ENCODE measurements at regions not wholly inside any gene's neighbourhood (a gene's known extent, or its start where the extent isn't known, plus 50 kb on each side); places are given as distances from the start of the nearest gene placed in this dataset.

DNA sequence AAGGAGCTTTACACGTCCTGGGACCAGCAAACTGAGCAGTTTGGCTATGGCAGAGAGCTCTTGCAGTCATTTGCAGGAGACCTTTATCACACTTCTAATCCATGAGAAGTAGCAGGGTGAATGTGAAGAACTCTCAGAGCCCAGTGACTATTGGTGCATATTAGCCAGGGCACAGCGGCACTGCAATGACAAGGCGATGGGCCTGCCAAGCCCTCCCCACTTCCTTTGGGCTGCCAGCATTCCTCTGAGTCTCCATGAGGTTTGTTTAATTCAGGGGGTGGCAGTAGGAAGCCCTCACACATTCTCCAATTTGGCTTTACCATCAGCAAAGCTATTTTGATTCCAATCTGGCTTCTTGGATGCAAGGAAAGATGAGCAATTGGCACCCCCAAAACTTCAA lies 79.2 kb upstream of the TSPAN7 start:
- H4K20me1 ChIP-seq (ENCODE audit: insufficient read depth), result no peaks in the 10 kb centered on the region
- no peaks in the 10 kb centered on the region for H3K79me2 ChIP-seq (ENCODE audit: insufficient read depth)
- no peak overlapping the region for H3K27ac ChIP-seq (ENCODE audit: low read depth in 2 of 2, low read length in 1 of 2)
- H3K9me2 ChIP-seq, result no peaks in the 10 kb centered on the region
- H3K9me3 ChIP-seq, result no peaks in the 10 kb centered on the region
- no peak overlapping the region for H2AFZ ChIP-seq (ENCODE audit: low read depth)
- WGBS (ENCODE audit: low lambda C conversion rate), result 13% methylated on average over 3 of the region's 3 CpGs
- H3K36me3 ChIP-seq (replicated peaks in 1 of 2; ENCODE audit: control insufficient read depth in 1 of 2, insufficient read depth in 2 of 2, low read length in 1 of 2), result no peaks in the 10 kb centered on the region
- ChIA-PET POLR2A (no interaction called here), CTCF (no interaction called here)
- H3K4me2 ChIP-seq, result no peak overlapping the region
- no peak for DNase-seq
- no peaks in the 10 kb centered on the region for H3K27me3 ChIP-seq (ENCODE audit: insufficient read depth)
- no peak for TF ChIP-seq FOSL2 (IDR thresholded peaks at IDR 0.05; ENCODE audit: borderline replicate concordance, low read depth)
- no peak for TF ChIP-seq FOXJ3 (CRISPR knock-in tag; IDR thresholded peaks at IDR 0.05)
- TF ChIP-seq RCOR1 (IDR thresholded peaks at IDR 0.05; ENCODE audit: low read length), result no peak
- no peak for TF ChIP-seq CHD2 (IDR thresholded peaks at IDR 0.05; ENCODE audit: low read length, partially characterized antibody)
- no peak for TF ChIP-seq ELF1 (IDR thresholded peaks at IDR 0.05)
- TF ChIP-seq, protein P1, sequence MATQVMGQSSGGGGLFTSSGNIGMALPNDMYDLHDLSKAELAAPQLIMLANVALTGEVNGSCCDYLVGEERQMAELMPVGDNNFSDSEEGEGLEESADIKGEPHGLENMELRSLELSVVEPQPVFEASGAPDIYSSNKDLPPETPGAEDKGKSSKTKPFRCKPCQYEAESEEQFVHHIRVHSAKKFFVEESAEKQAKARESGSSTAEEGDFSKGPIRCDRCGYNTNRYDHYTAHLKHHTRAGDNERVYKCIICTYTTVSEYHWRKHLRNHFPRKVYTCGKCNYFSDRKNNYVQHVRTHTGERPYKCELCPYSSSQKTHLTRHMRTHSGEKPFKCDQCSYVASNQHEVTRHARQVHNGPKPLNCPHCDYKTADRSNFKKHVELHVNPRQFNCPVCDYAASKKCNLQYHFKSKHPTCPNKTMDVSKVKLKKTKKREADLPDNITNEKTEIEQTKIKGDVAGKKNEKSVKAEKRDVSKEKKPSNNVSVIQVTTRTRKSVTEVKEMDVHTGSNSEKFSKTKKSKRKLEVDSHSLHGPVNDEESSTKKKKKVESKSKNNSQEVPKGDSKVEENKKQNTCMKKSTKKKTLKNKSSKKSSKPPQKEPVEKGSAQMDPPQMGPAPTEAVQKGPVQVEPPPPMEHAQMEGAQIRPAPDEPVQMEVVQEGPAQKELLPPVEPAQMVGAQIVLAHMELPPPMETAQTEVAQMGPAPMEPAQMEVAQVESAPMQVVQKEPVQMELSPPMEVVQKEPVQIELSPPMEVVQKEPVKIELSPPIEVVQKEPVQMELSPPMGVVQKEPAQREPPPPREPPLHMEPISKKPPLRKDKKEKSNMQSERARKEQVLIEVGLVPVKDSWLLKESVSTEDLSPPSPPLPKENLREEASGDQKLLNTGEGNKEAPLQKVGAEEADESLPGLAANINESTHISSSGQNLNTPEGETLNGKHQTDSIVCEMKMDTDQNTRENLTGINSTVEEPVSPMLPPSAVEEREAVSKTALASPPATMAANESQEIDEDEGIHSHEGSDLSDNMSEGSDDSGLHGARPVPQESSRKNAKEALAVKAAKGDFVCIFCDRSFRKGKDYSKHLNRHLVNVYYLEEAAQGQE (IDR thresholded peaks at IDR 0.05; ENCODE audit: low read depth, low read length), result no peak
- TF ChIP-seq JUND (IDR thresholded peaks at IDR 0.05), result no peak
- TF ChIP-seq SMC3 (IDR thresholded peaks at IDR 0.05; ENCODE audit: low read depth, low read length), result no peak
- no peak for TF ChIP-seq TAF1 (IDR thresholded peaks at IDR 0.05; ENCODE audit: borderline replicate concordance, low read depth, low read length)
- TF ChIP-seq POLR2AphosphoS5 (IDR thresholded peaks at IDR 0.05; ENCODE audit: low read depth, low read length), result no peak
- TF ChIP-seq, protein P2, sequence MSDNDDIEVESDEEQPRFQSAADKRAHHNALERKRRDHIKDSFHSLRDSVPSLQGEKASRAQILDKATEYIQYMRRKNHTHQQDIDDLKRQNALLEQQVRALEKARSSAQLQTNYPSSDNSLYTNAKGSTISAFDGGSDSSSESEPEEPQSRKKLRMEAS (IDR thresholded peaks at IDR 0.05; ENCODE audit: low read depth), result no peak
- no peak for TF ChIP-seq EZH2phosphoT487 (IDR thresholded peaks at IDR 0.05; ENCODE audit: borderline replicate concordance, low read depth)
- no peak for TF ChIP-seq NRF1 (IDR thresholded peaks at IDR 0.05; ENCODE audit: low read depth, low read length)
- TF ChIP-seq, protein P3, sequence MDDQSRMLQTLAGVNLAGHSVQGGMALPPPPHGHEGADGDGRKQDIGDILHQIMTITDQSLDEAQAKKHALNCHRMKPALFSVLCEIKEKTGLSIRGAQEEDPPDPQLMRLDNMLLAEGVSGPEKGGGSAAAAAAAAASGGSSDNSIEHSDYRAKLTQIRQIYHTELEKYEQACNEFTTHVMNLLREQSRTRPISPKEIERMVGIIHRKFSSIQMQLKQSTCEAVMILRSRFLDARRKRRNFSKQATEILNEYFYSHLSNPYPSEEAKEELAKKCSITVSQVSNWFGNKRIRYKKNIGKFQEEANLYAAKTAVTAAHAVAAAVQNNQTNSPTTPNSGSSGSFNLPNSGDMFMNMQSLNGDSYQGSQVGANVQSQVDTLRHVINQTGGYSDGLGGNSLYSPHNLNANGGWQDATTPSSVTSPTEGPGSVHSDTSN (IDR thresholded peaks at IDR 0.05), result no peak
- TF ChIP-seq YY1 (IDR thresholded peaks at IDR 0.05; ENCODE audit: low read depth), result no peak
- H3F3A ChIP-seq (replicated peaks; ENCODE audit: insufficient read depth), result no peaks in the 10 kb centered on the region
- H3K4me1 ChIP-seq (ENCODE audit: control insufficient read depth in 1 of 2, insufficient read depth in 2 of 2, low read depth in 1 of 2, low read length in 1 of 2), result no peaks in the 10 kb centered on the region; a peak in 1 of 4 replicates
- no peak overlapping the region for H3K9ac ChIP-seq
- no peak overlapping the region for H3K4me3 ChIP-seq (ENCODE audit: low read depth in 2 of 2, low read length in 1 of 2)
